SK-N-SH (cell line): ENCODE measurements at regions not wholly inside any gene's neighbourhood (a gene's known extent, or its start where the extent isn't known, plus 50 kb on each side); places are given as distances from the start of the nearest gene placed in this dataset.
"Not testable (repeated sequence)": the region's sequence is repeated elsewhere in the genome, so short reads cannot be mapped to it uniquely, and the experiment has no call there.

Experiments used
- CHD2 ChIP-seq: fragments of 150-350 bp; IDR thresholded peaks from 2 replicates; pipeline ENCODE4 v1.6.1; 2018; ENCODE audit warnings: low read length; ENCODE audit not compliant: partially characterized antibody
- CTCF ChIP-seq: fragments of 200-600 bp; sonication (generic); IDR thresholded peaks from 2 replicates; pipeline ENCODE4 v1.6.1; 2017; ENCODE audit warnings: antibody characterized with exemption, mild to moderate bottlenecking, moderate library complexity
- EP300 ChIP-seq, 2 experiments: IDR thresholded peaks; 2 replicates each; pipeline versions ENCODE4 v1.4.0 to v1.6.1; 2012; ENCODE audit warnings: borderline replicate concordance in 1 of 2, low read depth in 1 of 2, low read length in 1 of 2
- FOSL2 ChIP-seq: IDR thresholded peaks from 2 replicates; pipeline ENCODE4 v1.4.0; 2012; ENCODE audit warnings: low read depth, mild to moderate bottlenecking, moderate library complexity, borderline replicate concordance
- FOXM1 ChIP-seq: IDR thresholded peaks from 2 replicates; pipeline ENCODE4 v1.4.0; 2012; ENCODE audit warnings: low read depth, mild to moderate bottlenecking
- MXI1 ChIP-seq: IDR thresholded peaks from 2 replicates; pipeline ENCODE4 v1.6.1; 2012; ENCODE audit warnings: mild to moderate bottlenecking, low read depth, low read length, improper control_type of control experiment
- NFIC ChIP-seq: IDR thresholded peaks from 2 replicates; pipeline ENCODE4 v1.4.0; 2012; ENCODE audit warnings: borderline replicate concordance
- RAD21 ChIP-seq: IDR thresholded peaks from 2 replicates; pipeline ENCODE4 v1.6.1; 2012; ENCODE audit warnings: mild to moderate bottlenecking, low read length
- RFX5 ChIP-seq: IDR thresholded peaks from 2 replicates; pipeline ENCODE4 v1.6.1; 2012; ENCODE audit warnings: mild to moderate bottlenecking, improper control_type of control experiment, low read length
- SIN3A ChIP-seq: IDR thresholded peaks from 2 replicates; pipeline ENCODE4 v1.6.1; 2012; ENCODE audit warnings: low read depth, mild to moderate bottlenecking, low read length, moderate library complexity, borderline replicate concordance
- TF ChIP-seq, protein P1 (sequence below): IDR thresholded peaks from 2 replicates; pipeline ENCODE4 v1.4.0; 2012; ENCODE audit warnings: low read depth

- TF ChIP-seq FOXM1; CTCF; EP300 (IDR thresholded peaks at IDR 0.05; ENCODE audit: borderline replicate concordance in 1 of 2, low read depth in 1 of 2, low read length in 1 of 2); RFX5; RAD21; CHD2; SIN3A; NFIC; MXI1; FOSL2: not testable (repeated sequence)
- TF ChIP-seq, protein P1, sequence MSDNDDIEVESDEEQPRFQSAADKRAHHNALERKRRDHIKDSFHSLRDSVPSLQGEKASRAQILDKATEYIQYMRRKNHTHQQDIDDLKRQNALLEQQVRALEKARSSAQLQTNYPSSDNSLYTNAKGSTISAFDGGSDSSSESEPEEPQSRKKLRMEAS: not testable (repeated sequence)
Measured at GRCh38 chr15:31673263-31673662, 346.6 kb downstream of the KLF13 start.
